ENCODE measurements at regions not wholly inside any gene's neighbourhood (a gene's known extent, or its start where the extent isn't known, plus 50 kb on each side); places are given as distances from the start of the nearest gene placed in this dataset.

- CTCF ChIA-PET, result no interaction called here
- no peak for TF ChIP-seq CTCF (IDR thresholded peaks at IDR 0.05; ENCODE audit: insufficient read depth in 1 of 2, low read depth in 1 of 2, low read length in 1 of 2, severe bottlenecking in 1 of 2, unreplicated experiment in 1 of 2)
- H3K4me1 Mint-ChIP-seq (ENCODE audit: low read depth, unreplicated experiment), result no peaks in the 10 kb centered on the region
Measured at GRCh38 chr9:16316456-16316855, 554.0 kb downstream of the BNC2 start.

GRCh38 chr9:16316911-16317817 is 553.3 kb downstream of the BNC2 start:
- ChIA-PET POLR2A (no interaction called here), CTCF (no interaction called here)
- Histone ChIP-seq H3K27me3 (replicated peaks; ENCODE audit: control insufficient read depth, insufficient read depth, low read length) (no peaks in the 10 kb centered on the region), H3K9me3 (no peaks in the 10 kb centered on the region), H3K4me3 (ENCODE audit: low read depth, low read length) (no peak overlapping the region), H3K4me1 (no peaks in the 10 kb centered on the region), H3K36me3 (ENCODE audit: control insufficient read depth, insufficient read depth, low read length) (no peaks in the 10 kb centered on the region)
- H3K4me3 Mint-ChIP-seq (ENCODE audit: unreplicated experiment), result no peak overlapping the region
- no TSS peak for BruUV-seq (replicated peaks)
- DNase-seq, result no peak
- no peaks in the 10 kb centered on the region for H3K36me3 Mint-ChIP-seq (ENCODE audit: insufficient read depth, unreplicated experiment)
- no peaks in the 10 kb centered on the region for H3K27me3 Mint-ChIP-seq (ENCODE audit: insufficient read depth, unreplicated experiment)
- no peak for TF ChIP-seq CTCF (IDR thresholded peaks at IDR 0.05; ENCODE audit: insufficient read depth in 1 of 2, low read depth in 1 of 2, low read length in 1 of 2, severe bottlenecking in 1 of 2, unreplicated experiment in 1 of 2)
- H3K27ac Mint-ChIP-seq (ENCODE audit: unreplicated experiment), result no peak overlapping the region
- no peaks in the 10 kb centered on the region for H3K4me1 Mint-ChIP-seq (ENCODE audit: low read depth, unreplicated experiment)
- H3K9me3 Mint-ChIP-seq (ENCODE audit: unreplicated experiment), result no peaks in the 10 kb centered on the region
- intact Hi-C loops (cut with micrococcal nuclease; ENCODE audit: unreplicated experiment), result no loop called here

More at GRCh38 chr9:16316456-16316855, 554.0 kb downstream of the BNC2 start:
- H3K4me3 Mint-ChIP-seq (ENCODE audit: unreplicated experiment), result no peak overlapping the region
- DNase-seq, result no peak
- no peaks in the 10 kb centered on the region for H3K27me3 Mint-ChIP-seq (ENCODE audit: insufficient read depth, unreplicated experiment)
- no peak overlapping the region for H3K4me3 ChIP-seq (ENCODE audit: low read depth, low read length)
- H3K9me3 Mint-ChIP-seq (ENCODE audit: unreplicated experiment), result no peaks in the 10 kb centered on the region
- H3K27ac Mint-ChIP-seq (ENCODE audit: unreplicated experiment), result no peak overlapping the region
- no peaks in the 10 kb centered on the region for H3K36me3 ChIP-seq (ENCODE audit: control insufficient read depth, insufficient read depth, low read length)
- H3K36me3 Mint-ChIP-seq (ENCODE audit: insufficient read depth, unreplicated experiment), result no peaks in the 10 kb centered on the region
- intact Hi-C loops (cut with micrococcal nuclease; ENCODE audit: unreplicated experiment), result no loop called here
- H3K9me3 ChIP-seq, result no peaks in the 10 kb centered on the region
- H3K27me3 ChIP-seq (replicated peaks; ENCODE audit: control insufficient read depth, insufficient read depth, low read length), result no peaks in the 10 kb centered on the region
- POLR2A ChIA-PET, result no interaction called here
- no TSS peak for BruUV-seq (replicated peaks)
- H3K4me1 ChIP-seq, result no peaks in the 10 kb centered on the region

- no peak for TF ChIP-seq CTCF (IDR thresholded peaks at IDR 0.05; ENCODE audit: insufficient read depth in 1 of 2, low read depth in 1 of 2, low read length in 1 of 2, severe bottlenecking in 1 of 2, unreplicated experiment in 1 of 2)
- Mint-ChIP-seq H3K4me1 (ENCODE audit: low read depth, unreplicated experiment) (no peaks in the 10 kb centered on the region), H3K27ac (ENCODE audit: unreplicated experiment) (no peak overlapping the region), H3K4me3 (ENCODE audit: unreplicated experiment) (no peak overlapping the region), H3K9me3 (ENCODE audit: unreplicated experiment) (no peaks in the 10 kb centered on the region), H3K27me3 (ENCODE audit: insufficient read depth, unreplicated experiment) (no peaks in the 10 kb centered on the region), H3K36me3 (ENCODE audit: insufficient read depth, unreplicated experiment) (no peaks in the 10 kb centered on the region)
- POLR2A ChIA-PET, result no interaction called here
- intact Hi-C loops (cut with micrococcal nuclease; ENCODE audit: unreplicated experiment), result no loop called here
- Histone ChIP-seq H3K9me3 (no peaks in the 10 kb centered on the region), H3K4me1 (no peaks in the 10 kb centered on the region), H3K4me3 (ENCODE audit: low read depth, low read length) (no peak overlapping the region), H3K36me3 (ENCODE audit: control insufficient read depth, insufficient read depth, low read length) (no peaks in the 10 kb centered on the region), H3K27me3 (replicated peaks; ENCODE audit: control insufficient read depth, insufficient read depth, low read length) (no peaks in the 10 kb centered on the region)
- no TSS peak for BruUV-seq (replicated peaks)
- CTCF ChIA-PET, result no interaction called here
- DNase-seq, result no peak
Measured at GRCh38 chr9:16318516-16319060, 551.9 kb downstream of the BNC2 start.

Data from Caco-2 (cell line).